ENCODE measurements at regions not wholly inside any gene's neighbourhood (a gene's known extent, or its start where the extent isn't known, plus 50 kb on each side); places are given as distances from the start of the nearest gene placed in this dataset.

DNA sequence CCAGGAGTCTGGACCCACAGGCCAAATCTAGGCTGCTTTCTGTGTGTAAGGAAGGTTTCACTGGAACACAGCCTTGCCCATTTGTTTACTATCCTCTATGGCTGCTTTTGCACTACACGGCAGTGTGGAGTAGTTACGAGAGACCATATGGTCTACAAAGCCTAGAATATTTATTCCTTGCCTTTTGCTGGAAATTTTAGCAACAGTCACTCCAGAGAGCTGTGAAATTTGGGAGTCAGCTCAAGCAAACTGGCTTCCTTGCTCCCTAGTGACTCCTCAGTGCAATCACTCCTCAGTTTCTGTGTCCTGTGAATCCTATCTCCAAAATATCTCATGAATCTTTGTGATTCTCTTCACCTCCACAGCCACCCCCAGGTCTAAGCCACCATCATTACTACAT, 99.0 kb upstream of the CPEB2 start:
- TF ChIP-seq POLR2A (IDR thresholded peaks at IDR 0.05) = no peak
- TF ChIP-seq, protein P1, sequence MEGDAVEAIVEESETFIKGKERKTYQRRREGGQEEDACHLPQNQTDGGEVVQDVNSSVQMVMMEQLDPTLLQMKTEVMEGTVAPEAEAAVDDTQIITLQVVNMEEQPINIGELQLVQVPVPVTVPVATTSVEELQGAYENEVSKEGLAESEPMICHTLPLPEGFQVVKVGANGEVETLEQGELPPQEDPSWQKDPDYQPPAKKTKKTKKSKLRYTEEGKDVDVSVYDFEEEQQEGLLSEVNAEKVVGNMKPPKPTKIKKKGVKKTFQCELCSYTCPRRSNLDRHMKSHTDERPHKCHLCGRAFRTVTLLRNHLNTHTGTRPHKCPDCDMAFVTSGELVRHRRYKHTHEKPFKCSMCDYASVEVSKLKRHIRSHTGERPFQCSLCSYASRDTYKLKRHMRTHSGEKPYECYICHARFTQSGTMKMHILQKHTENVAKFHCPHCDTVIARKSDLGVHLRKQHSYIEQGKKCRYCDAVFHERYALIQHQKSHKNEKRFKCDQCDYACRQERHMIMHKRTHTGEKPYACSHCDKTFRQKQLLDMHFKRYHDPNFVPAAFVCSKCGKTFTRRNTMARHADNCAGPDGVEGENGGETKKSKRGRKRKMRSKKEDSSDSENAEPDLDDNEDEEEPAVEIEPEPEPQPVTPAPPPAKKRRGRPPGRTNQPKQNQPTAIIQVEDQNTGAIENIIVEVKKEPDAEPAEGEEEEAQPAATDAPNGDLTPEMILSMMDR (IDR thresholded peaks at IDR 0.05) = no peak
- TF ChIP-seq POLR2AphosphoS5 (IDR thresholded peaks at IDR 0.05; ENCODE audit: insufficient read depth in 1 of 2, low read depth in 1 of 2) = no peak

Data from vagina (tissue), 2 donors.